ENCODE measurements at regions not wholly inside any gene's neighbourhood (a gene's known extent, or its start where the extent isn't known, plus 50 kb on each side); places are given as distances from the start of the nearest gene placed in this dataset.

DNA sequence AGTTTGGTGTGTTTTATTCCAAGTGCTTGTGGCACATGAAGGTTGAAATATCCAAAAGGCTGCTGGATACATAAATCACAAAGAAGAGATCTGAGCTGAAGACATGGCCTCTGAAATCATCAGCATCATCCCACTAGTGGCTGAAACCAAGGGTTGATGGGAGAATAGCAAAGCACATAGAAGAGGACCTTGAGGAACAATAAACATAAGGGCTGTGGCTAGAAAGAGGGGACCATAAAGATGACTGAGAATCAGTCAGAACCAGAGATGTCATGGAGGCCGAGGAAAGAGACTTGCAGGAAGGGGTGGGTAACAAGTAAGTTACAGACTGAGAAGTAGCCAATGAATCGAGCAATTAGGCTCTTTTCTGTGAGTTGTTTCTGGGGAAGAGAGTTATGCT, 116.8 kb downstream of the CDC42EP3 start (continued):
- TF ChIP-seq PURB (CRISPR knock-in tag; IDR thresholded peaks at IDR 0.05; ENCODE audit: low read depth) (no peak), ESRRB (CRISPR knock-in tag; IDR thresholded peaks at IDR 0.05; ENCODE audit: borderline replicate concordance) (no peak), ZNF445 (CRISPR knock-in tag; IDR thresholded peaks at IDR 0.05; ENCODE audit: low read depth) (no peak), KAT8 (IDR thresholded peaks at IDR 0.05; ENCODE audit: low read depth) (no peak), CEBPG (CRISPR knock-in tag; IDR thresholded peaks at IDR 0.05) (no peak), CEBPG (tag; conservative IDR thresholded peaks at IDR 0.05 in 1 of 2, IDR thresholded peaks at IDR 0.05 in 1 of 2) (no peak), SAFB2 (IDR thresholded peaks at IDR 0.05; ENCODE audit: borderline replicate concordance, low read depth, low read length, severe bottlenecking) (no peak), NFRKB (IDR thresholded peaks at IDR 0.05; ENCODE audit: low read depth) (no peak)
- TF ChIP-seq, protein P1, sequence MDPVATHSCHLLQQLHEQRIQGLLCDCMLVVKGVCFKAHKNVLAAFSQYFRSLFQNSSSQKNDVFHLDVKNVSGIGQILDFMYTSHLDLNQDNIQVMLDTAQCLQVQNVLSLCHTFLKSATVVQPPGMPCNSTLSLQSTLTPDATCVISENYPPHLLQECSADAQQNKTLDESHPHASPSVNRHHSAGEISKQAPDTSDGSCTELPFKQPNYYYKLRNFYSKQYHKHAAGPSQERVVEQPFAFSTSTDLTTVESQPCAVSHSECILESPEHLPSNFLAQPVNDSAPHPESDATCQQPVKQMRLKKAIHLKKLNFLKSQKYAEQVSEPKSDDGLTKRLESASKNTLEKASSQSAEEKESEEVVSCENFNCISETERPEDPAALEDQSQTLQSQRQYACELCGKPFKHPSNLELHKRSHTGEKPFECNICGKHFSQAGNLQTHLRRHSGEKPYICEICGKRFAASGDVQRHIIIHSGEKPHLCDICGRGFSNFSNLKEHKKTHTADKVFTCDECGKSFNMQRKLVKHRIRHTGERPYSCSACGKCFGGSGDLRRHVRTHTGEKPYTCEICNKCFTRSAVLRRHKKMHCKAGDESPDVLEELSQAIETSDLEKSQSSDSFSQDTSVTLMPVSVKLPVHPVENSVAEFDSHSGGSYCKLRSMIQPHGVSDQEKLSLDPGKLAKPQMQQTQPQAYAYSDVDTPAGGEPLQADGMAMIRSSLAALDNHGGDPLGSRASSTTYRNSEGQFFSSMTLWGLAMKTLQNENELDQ (CRISPR knock-in tag; IDR thresholded peaks at IDR 0.05; ENCODE audit: borderline replicate concordance), result no peak

DNA sequence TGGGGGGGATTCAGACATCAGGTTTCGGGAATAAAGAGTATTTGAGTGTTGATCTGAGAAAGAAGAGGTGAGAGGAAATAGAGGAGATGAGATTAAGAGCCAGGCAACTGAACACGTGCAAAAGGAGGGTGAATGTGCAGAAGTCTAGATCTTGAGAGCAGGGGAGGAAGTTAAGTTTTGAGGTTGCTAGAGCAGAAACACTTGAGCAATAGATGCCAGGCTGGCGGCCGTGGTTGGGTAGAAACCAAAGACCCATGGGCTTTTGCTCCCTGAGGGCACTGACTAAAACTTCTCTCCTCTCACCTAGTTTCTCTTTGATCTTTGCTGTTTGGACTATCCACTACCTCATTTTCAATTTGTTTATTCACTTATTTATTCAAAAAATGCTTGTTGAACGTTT, 116.0 kb downstream of the CDC42EP3 start:
- ChIA-PET CTCF (ENCODE audit: low intra/inter-chr PET ratio) (no interaction called here), POLR2A (no interaction called here)
- H3K27ac ChIP-seq (ENCODE audit: extremely low read depth, low read depth, low read length), result no peak overlapping the region
- no peaks in the 10 kb centered on the region for H3K27me3 ChIP-seq (ENCODE audit: control insufficient read depth in 2 of 2, insufficient read depth in 2 of 2, low read length in 2 of 2)
- peaks cover 0 to 17% of the 10 kb centered on the region in 2 experiments; a peak in 4 of 5 replicates for H3K4me1 ChIP-seq (replicated peaks in 1 of 2; ENCODE audit: control insufficient read depth in 2 of 2, insufficient read depth in 2 of 2, low read length in 2 of 2)
- H3K4me3 ChIP-seq, result no peak overlapping the region
- H3K9ac ChIP-seq (ENCODE audit: insufficient read depth in 1 of 2, low read depth in 2 of 2, low read length in 2 of 2), result no peak overlapping the region
- H3K9me1 ChIP-seq (ENCODE audit: control insufficient read depth, insufficient read depth, low read length), result no peaks in the 10 kb centered on the region
- intact Hi-C loops (cut with micrococcal nuclease) (no loop called here), in situ Hi-C loops (cut with MboI) (no loop called here)
- no peaks in the 10 kb centered on the region for H3K79me2 ChIP-seq (ENCODE audit: control insufficient read depth, insufficient read depth, low read length)
- H3K36me3 ChIP-seq (ENCODE audit: control insufficient read depth, insufficient read depth, low read length), result no peaks in the 10 kb centered on the region
- no peak overlapping the region for H3K4me2 ChIP-seq (ENCODE audit: insufficient read depth, low read length)
- peak overlapping the region; percentile 47 for H2AFZ ChIP-seq (ENCODE audit: low read depth, low read length)
- no TSS peak for BruUV-seq (replicated peaks)
- ATAC-seq (no peak), DNase-seq (ENCODE audit: extremely low read depth in 1 of 4, low spot score in 3 of 4) (no peak), FAIRE-seq (no peak)
- H3K9me3 ChIP-seq (replicated peaks; ENCODE audit: control insufficient read depth, insufficient read depth, low read depth, low read length), result no peaks in the 10 kb centered on the region
- no peaks in the 10 kb centered on the region for H4K20me1 ChIP-seq (replicated peaks; ENCODE audit: control insufficient read depth, insufficient read depth, low read length)
- WGBS (ENCODE audit: insufficient coverage, low coverage, missing lambda C conversion rate), result 34% methylated on average over 5 of the region's 5 CpGs
- 0 out of 2 replicates have a peak, but pooled peaks have one; percentile 69 for TF ChIP-seq OTX1 (CRISPR knock-in tag; IDR thresholded peaks at IDR 0.05)
- TF ChIP-seq, protein P2, sequence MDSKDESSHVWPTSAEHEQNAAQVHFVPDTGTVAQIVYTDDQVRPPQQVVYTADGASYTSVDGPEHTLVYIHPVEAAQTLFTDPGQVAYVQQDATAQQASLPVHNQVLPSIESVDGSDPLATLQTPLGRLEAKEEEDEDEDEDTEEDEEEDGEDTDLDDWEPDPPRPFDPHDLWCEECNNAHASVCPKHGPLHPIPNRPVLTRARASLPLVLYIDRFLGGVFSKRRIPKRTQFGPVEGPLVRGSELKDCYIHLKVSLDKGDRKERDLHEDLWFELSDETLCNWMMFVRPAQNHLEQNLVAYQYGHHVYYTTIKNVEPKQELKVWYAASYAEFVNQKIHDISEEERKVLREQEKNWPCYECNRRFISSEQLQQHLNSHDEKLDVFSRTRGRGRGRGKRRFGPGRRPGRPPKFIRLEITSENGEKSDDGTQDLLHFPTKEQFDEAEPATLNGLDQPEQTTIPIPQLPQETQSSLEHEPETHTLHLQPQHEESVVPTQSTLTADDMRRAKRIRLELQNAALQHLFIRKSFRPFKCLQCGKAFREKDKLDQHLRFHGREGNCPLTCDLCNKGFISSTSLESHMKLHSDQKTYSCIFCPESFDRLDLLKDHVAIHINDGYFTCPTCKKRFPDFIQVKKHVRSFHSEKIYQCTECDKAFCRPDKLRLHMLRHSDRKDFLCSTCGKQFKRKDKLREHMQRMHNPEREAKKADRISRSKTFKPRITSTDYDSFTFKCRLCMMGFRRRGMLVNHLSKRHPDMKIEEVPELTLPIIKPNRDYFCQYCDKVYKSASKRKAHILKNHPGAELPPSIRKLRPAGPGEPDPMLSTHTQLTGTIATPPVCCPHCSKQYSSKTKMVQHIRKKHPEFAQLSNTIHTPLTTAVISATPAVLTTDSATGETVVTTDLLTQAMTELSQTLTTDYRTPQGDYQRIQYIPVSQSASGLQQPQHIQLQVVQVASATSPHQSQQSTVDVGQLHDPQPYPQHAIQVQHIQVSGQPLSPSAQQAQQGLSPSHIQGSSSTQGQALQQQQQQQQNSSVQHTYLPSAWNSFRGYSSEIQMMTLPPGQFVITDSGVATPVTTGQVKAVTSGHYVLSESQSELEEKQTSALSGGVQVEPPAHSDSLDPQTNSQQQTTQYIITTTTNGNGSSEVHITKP (IDR thresholded peaks at IDR 0.05; ENCODE audit: partially characterized antibody), result no peak

All from K562 (cell line).